Right atrium auricular region (tissue), 2 donors: ENCODE measurements at regions not wholly inside any gene's neighbourhood (a gene's known extent, or its start where the extent isn't known, plus 50 kb on each side); places are given as distances from the start of the nearest gene placed in this dataset.

Experiments used
- DNase-seq: peaks from one replicate; pipeline ENCODE4 v3.0.0-alpha.2; 2019; ENCODE audit warnings: low spot score
- H3K27ac ChIP-seq, 2 donors: fragments of 200-600 bp; sonication (generic); 1 replicate in 1 of 2; 2 replicates in 1 of 2; pipeline ENCODE4 v1.5.1; 2016 to 2019
- H3K27me3 ChIP-seq, 2 donors: fragments of 200-600 bp; sonication (generic); one replicate each; pipeline versions ENCODE4 v1.5.1 to v1.6.0; 2017 to 2019
- H3K36me3 ChIP-seq: fragments of 200-600 bp; sonication (generic); one replicate; pipeline ENCODE4 v1.5.1; 2016
- H3K4me1 ChIP-seq, 2 donors: fragments of 200-600 bp; sonication (generic); one replicate each; pipeline versions ENCODE4 v1.5.1 to v1.6.0; 2017 to 2019
- H3K4me3 ChIP-seq, 2 donors: fragments of 200-600 bp; sonication (generic); 1 replicate in 1 of 2; 2 replicates in 1 of 2; pipeline ENCODE4 v1.5.1; 2017 to 2019; ENCODE audit warnings: mild to moderate bottlenecking in 1 of 2, moderate library complexity in 1 of 2
- H3K9me3 ChIP-seq, 2 donors: fragments of 200-600 bp; sonication (generic); one replicate each; pipeline ENCODE4 v1.5.1; 2019
- TF ChIP-seq, protein P1 (sequence below), 2 donors: fragments of 200-600 bp; sonication (generic); IDR thresholded peaks; one replicate each; pipeline ENCODE4 v1.5.1; 2019; ENCODE audit warnings: antibody characterized with exemption in 2 of 2

DNA sequence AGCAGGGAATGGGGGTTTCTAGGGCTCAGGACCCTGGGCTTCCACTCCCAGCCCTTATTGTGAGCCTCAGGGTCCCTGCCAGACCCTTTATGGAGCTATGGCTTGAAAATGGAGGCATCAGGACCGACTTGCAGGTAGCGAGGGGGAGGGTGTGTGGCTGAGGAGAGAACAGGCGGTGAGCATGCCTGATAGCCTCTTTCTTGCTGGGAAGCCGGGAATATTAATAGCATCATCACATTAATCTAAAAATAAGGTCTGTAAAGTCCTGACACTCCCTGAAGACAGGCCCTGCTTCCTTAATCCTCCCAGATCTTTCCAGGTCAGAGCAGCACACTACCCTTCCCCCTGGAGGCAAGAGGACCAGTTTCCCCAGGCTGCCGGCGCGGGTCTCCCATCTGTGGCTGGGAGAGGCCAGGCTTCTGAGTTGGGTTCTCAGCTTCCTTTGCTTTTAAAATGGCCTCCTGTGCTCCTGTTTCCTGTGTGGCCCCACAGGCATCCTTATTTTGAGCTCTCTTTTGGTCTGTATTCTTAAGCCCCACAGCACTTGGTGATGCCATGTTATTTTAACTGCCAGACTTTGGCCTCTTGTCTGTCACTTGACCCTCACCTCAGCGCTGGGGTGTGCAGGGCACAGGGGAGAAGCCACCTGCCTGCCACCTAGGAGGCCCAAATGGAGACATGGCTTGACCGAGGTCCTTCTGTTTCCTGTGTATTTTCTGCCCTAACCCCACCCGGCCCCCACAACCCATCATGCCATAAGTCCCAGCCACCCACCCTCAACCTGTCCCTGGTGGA lies 185.0 kb upstream of the TOPAZ1 start:
- no peak overlapping the region for H3K27ac ChIP-seq
- H3K36me3 ChIP-seq = no peaks in the 10 kb centered on the region
- H3K9me3 ChIP-seq = no peaks in the 10 kb centered on the region
- DNase-seq = no peak
- H3K4me3 ChIP-seq = no peak overlapping the region
- no peaks in the 10 kb centered on the region for H3K27me3 ChIP-seq
- TF ChIP-seq, protein P1, sequence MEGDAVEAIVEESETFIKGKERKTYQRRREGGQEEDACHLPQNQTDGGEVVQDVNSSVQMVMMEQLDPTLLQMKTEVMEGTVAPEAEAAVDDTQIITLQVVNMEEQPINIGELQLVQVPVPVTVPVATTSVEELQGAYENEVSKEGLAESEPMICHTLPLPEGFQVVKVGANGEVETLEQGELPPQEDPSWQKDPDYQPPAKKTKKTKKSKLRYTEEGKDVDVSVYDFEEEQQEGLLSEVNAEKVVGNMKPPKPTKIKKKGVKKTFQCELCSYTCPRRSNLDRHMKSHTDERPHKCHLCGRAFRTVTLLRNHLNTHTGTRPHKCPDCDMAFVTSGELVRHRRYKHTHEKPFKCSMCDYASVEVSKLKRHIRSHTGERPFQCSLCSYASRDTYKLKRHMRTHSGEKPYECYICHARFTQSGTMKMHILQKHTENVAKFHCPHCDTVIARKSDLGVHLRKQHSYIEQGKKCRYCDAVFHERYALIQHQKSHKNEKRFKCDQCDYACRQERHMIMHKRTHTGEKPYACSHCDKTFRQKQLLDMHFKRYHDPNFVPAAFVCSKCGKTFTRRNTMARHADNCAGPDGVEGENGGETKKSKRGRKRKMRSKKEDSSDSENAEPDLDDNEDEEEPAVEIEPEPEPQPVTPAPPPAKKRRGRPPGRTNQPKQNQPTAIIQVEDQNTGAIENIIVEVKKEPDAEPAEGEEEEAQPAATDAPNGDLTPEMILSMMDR (IDR thresholded peaks at IDR 0.05) = no peak
- H3K4me1 ChIP-seq = peaks cover 0 to 17% of the 10 kb centered on the region in 2 donors

DNA sequence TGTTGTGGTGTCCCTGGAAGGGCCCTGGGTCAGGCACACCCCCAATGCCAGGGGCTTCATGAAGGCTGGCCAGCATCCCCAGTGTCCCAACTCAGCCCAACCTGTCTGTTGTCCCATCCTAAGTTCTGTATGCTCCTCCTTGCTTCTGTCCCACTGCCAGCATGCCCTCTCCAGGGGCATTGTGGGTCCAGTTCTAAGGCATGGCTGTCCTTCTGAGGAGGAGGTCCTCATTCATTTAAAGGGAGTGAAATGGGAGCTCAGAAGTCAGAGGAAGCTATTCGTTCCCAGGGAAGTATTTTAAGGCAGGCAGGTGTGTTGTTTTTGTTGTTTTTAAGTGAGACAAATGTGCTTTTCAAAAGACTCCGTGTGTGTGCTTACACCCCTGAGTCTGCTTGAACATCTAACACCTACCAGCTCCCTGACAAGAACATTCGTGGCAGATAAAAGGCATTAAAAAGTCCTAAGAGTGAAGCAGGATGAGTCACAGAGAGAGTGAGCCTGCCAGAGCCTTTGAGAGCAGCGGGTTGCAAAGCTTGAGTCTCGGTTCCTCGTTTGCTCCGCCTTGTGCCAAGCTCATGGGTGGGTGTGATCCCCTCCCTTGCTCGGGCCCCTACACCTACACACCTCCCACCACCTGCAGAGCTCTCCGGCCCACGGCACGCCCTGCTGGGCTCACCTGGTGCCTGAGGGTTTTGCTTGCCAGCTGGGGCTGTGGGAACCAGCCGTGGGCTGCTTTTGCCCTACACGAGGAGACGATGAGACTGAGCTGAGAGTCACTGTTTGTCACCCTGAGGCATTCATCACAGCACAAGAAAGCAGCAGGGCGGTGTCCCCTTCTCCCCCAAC lies 183.4 kb upstream of the TOPAZ1 start:
- no peak for DNase-seq
- TF ChIP-seq, protein P1 (IDR thresholded peaks at IDR 0.05) = no peak

DNA sequence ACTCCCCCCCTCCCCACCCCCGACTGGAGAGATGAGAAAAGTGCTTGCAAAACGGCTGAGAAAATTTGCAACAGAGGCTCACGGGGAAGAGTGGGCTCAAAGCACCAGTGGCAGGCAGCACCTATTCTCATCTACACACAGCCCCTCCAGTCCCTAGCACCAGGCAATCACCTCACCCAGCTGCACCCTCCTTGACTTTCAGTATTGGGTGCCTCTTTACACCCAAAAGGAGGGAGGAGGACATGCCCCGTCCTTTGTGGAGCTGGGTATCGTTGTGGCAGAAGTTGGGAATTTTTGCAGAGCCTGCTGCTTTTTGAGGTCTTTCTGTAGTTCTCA lies 182.8 kb upstream of the TOPAZ1 start:
- TF ChIP-seq, protein P1 (IDR thresholded peaks at IDR 0.05) = no peak
- no peaks in the 10 kb centered on the region for H3K9me3 ChIP-seq
- no peak overlapping the region for H3K4me3 ChIP-seq
- H3K27ac ChIP-seq = no peak overlapping the region
- H3K36me3 ChIP-seq = no peaks in the 10 kb centered on the region
- H3K4me1 ChIP-seq = peaks cover 0 to 17% of the 10 kb centered on the region in 2 donors
- no peaks in the 10 kb centered on the region for H3K27me3 ChIP-seq
- DNase-seq = no peak

More for the DNA sequence above, 183.4 kb upstream of the TOPAZ1 start:
- Histone ChIP-seq H3K27me3 (no peaks in the 10 kb centered on the region), H3K4me1 (peaks cover 0 to 17% of the 10 kb centered on the region in 2 donors), H3K27ac (no peak overlapping the region), H3K4me3 (no peak overlapping the region), H3K9me3 (no peaks in the 10 kb centered on the region), H3K36me3 (no peaks in the 10 kb centered on the region)

DNA sequence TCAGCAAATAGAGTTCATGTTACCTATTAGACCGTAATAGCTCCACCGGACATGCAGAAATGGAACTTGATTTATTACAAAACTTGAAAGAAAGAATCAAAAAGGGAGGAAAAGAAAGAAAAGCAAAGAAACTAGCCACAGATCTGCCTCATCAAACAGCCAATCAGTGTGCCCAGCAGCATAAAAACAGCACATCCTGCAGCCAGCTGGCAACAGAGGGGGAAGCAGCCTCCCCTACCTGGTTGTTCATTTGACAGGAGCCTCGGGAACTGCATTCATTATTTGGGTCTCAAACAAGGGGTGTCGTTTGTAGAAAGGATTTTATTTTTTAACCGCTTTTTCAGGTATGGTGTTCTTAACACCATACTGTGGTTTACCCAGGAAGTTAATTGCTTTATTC lies 181.5 kb upstream of the TOPAZ1 start:
- H3K4me1 ChIP-seq = peaks cover 0 to 17% of the 10 kb centered on the region in 2 donors
- no peaks in the 10 kb centered on the region for H3K27me3 ChIP-seq
- TF ChIP-seq, protein P1 (IDR thresholded peaks at IDR 0.05) = no peak

DNA sequence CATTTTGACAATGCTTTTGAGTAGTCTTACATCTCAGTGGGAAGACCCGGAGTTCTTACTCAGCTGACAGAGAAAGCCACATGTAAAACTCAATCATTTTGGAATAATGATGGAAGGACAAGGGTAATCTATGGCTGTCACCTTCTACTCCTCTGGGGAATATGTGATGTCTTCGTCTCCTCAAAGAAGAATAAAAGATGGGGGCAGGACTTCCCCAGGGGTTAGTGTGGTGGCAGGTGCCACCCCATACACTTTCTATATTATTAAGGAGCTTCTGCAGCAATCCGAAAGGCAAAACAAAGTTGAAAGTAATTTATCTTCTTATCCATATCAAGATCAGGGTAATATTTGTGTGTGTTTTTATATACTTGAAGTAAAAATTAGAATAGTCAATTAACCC lies 180.4 kb upstream of the TOPAZ1 start:
- Histone ChIP-seq H3K27me3 (no peaks in the 10 kb centered on the region), H3K4me3 (no peak overlapping the region), H3K27ac (no peak overlapping the region), H3K9me3 (no peaks in the 10 kb centered on the region), H3K4me1 (peaks cover 0 to 13% of the 10 kb centered on the region in 2 donors), H3K36me3 (no peaks in the 10 kb centered on the region)
- TF ChIP-seq, protein P1 (IDR thresholded peaks at IDR 0.05) = no peak
- no peak for DNase-seq

More for the DNA sequence above, 181.5 kb upstream of the TOPAZ1 start:
- no peak for DNase-seq
- H3K4me3 ChIP-seq = no peak overlapping the region
- H3K27ac ChIP-seq = no peak overlapping the region
- H3K9me3 ChIP-seq = no peaks in the 10 kb centered on the region
- no peaks in the 10 kb centered on the region for H3K36me3 ChIP-seq
